Skeletal muscle tissue (tissue), 3 donors: ENCODE measurements at regions not wholly inside any gene's neighbourhood (a gene's known extent, or its start where the extent isn't known, plus 50 kb on each side); places are given as distances from the start of the nearest gene placed in this dataset.

Experiments used
- H3K27ac ChIP-seq: one replicate; pipeline ENCODE4 v1.7.0; 2013; ENCODE audit warnings: mild to moderate bottlenecking, low read depth, low read length, inconsistent platforms
- H3K27me3 ChIP-seq, 3 donors: one replicate each; pipeline ENCODE4 v1.7.0; 2013; ENCODE audit warnings: low read length in 3 of 3; ENCODE audit not compliant: control insufficient read depth in 3 of 3, insufficient read depth in 3 of 3
- H3K36me3 ChIP-seq, 3 donors: one replicate each; pipeline ENCODE4 v1.7.0; 2013; ENCODE audit warnings: low read length in 3 of 3; ENCODE audit not compliant: control insufficient read depth in 3 of 3, insufficient read depth in 3 of 3
- H3K4me1 ChIP-seq, 3 donors: one replicate each; pipeline ENCODE4 v1.7.0; 2013; ENCODE audit warnings: low read length in 3 of 3, mild to moderate bottlenecking in 3 of 3; ENCODE audit not compliant: control insufficient read depth in 3 of 3, insufficient read depth in 3 of 3
- H3K4me3 ChIP-seq, 3 donors: one replicate each; pipeline ENCODE4 v1.7.0; 2013; ENCODE audit warnings: low read length in 3 of 3
- H3K9ac ChIP-seq, 3 donors: one replicate each; pipeline ENCODE4 v1.7.0; 2013; ENCODE audit warnings: low read length in 3 of 3, mild to moderate bottlenecking in 3 of 3, moderate library complexity in 2 of 3, low read depth in 1 of 3
- H3K9me3 ChIP-seq, 3 donors: one replicate each; pipeline ENCODE4 v1.7.0; 2013; ENCODE audit warnings: low read length in 3 of 3; ENCODE audit not compliant: control insufficient read depth in 3 of 3
- donor health status: Osteomylitis.

- H3K36me3 ChIP-seq = no peaks in the 10 kb centered on the region
- H3K4me1 ChIP-seq = no peaks in the 10 kb centered on the region
- no peak overlapping the region for H3K27ac ChIP-seq
- no peak overlapping the region for H3K4me3 ChIP-seq
- H3K27me3 ChIP-seq = no peaks in the 10 kb centered on the region
- no peak overlapping the region for H3K9ac ChIP-seq
- H3K9me3 ChIP-seq = peaks cover 0 to 2% (median 0%) of the 10 kb centered on the region in 3 donors
Measured at GRCh38 chr7:69403169-69403568, 195.1 kb upstream of the AUTS2 start.

GRCh38 chr7:69411018-69411417 is 187.3 kb upstream of the AUTS2 start:
- Histone ChIP-seq H3K4me3 (no peak overlapping the region), H3K36me3 (no peaks in the 10 kb centered on the region), H3K4me1 (peaks cover 0 to 3% (median 0%) of the 10 kb centered on the region in 3 donors), H3K9ac (no peak overlapping the region), H3K27me3 (no peaks in the 10 kb centered on the region), H3K27ac (no peak overlapping the region), H3K9me3 (no peaks in the 10 kb centered on the region)

- no peak overlapping the region for H3K9ac ChIP-seq
- H3K27me3 ChIP-seq = no peaks in the 10 kb centered on the region
- peaks cover 0 to 3% (median 0%) of the 10 kb centered on the region in 3 donors for H3K4me1 ChIP-seq
- no peaks in the 10 kb centered on the region for H3K36me3 ChIP-seq
- no peak overlapping the region for H3K27ac ChIP-seq
- no peak overlapping the region for H3K4me3 ChIP-seq
- H3K9me3 ChIP-seq = no peaks in the 10 kb centered on the region
Measured at GRCh38 chr7:69411466-69411865, 186.8 kb upstream of the AUTS2 start.

GRCh38 chr7:69412331-69413146 is 185.7 kb upstream of the AUTS2 start:
- no peak overlapping the region for H3K27ac ChIP-seq
- no peaks in the 10 kb centered on the region for H3K9me3 ChIP-seq
- H3K9ac ChIP-seq = no peak overlapping the region
- peaks cover 0 to 3% (median 0%) of the 10 kb centered on the region in 3 donors for H3K4me1 ChIP-seq
- no peaks in the 10 kb centered on the region for H3K27me3 ChIP-seq
- no peak overlapping the region for H3K4me3 ChIP-seq
- H3K36me3 ChIP-seq = no peaks in the 10 kb centered on the region

- Histone ChIP-seq H3K9me3 (no peaks in the 10 kb centered on the region), H3K9ac (no peak overlapping the region), H3K36me3 (no peaks in the 10 kb centered on the region), H3K27ac (no peak overlapping the region), H3K4me1 (peaks cover 0 to 3% (median 0%) of the 10 kb centered on the region in 3 donors), H3K27me3 (no peaks in the 10 kb centered on the region), H3K4me3 (no peak overlapping the region)
Measured at GRCh38 chr7:69414555-69414954, 183.7 kb upstream of the AUTS2 start.

- H3K36me3 ChIP-seq = no peaks in the 10 kb centered on the region
- H3K4me3 ChIP-seq = no peak overlapping the region
- H3K9ac ChIP-seq = no peak overlapping the region
- H3K4me1 ChIP-seq = no peaks in the 10 kb centered on the region
- no peak overlapping the region for H3K27ac ChIP-seq
- no peaks in the 10 kb centered on the region for H3K27me3 ChIP-seq
- no peaks in the 10 kb centered on the region for H3K9me3 ChIP-seq
Measured at GRCh38 chr7:69418869-69419670, 179.2 kb upstream of the AUTS2 start.

- Histone ChIP-seq H3K27me3 (no peaks in the 10 kb centered on the region), H3K4me1 (no peaks in the 10 kb centered on the region), H3K9ac (no peak overlapping the region), H3K36me3 (no peaks in the 10 kb centered on the region), H3K4me3 (no peak overlapping the region), H3K27ac (no peak overlapping the region), H3K9me3 (no peaks in the 10 kb centered on the region)
Measured at GRCh38 chr7:69419934-69420333, 178.3 kb upstream of the AUTS2 start.

- Histone ChIP-seq H3K9me3 (peaks cover 0 to 3% (median 0%) of the 10 kb centered on the region in 3 donors), H3K4me1 (no peaks in the 10 kb centered on the region), H3K4me3 (no peak overlapping the region), H3K27me3 (no peaks in the 10 kb centered on the region), H3K27ac (no peak overlapping the region), H3K9ac (no peak overlapping the region), H3K36me3 (no peaks in the 10 kb centered on the region)
Measured at GRCh38 chr7:69422574-69422985, 175.7 kb upstream of the AUTS2 start.

- H3K4me3 ChIP-seq = no peak overlapping the region
- H3K27ac ChIP-seq = no peak overlapping the region
- H3K4me1 ChIP-seq = peaks cover 8 to 10% (median 9%) of the 10 kb centered on the region in 3 donors
- H3K36me3 ChIP-seq = no peaks in the 10 kb centered on the region
- H3K9ac ChIP-seq = no peak overlapping the region
- H3K9me3 ChIP-seq = peaks cover 0 to 3% (median 0%) of the 10 kb centered on the region in 3 donors
- peaks cover 0 to 4% (median 0%) of the 10 kb centered on the region in 3 donors for H3K27me3 ChIP-seq
Measured at GRCh38 chr7:69426705-69427104, 171.6 kb upstream of the AUTS2 start.

- Histone ChIP-seq H3K9me3 (peaks cover 0 to 3% (median 0%) of the 10 kb centered on the region in 3 donors), H3K4me1 (peaks cover 8 to 10% (median 9%) of the 10 kb centered on the region in 3 donors), H3K27me3 (peaks cover 0 to 4% (median 0%) of the 10 kb centered on the region in 3 donors), H3K4me3 (no peak overlapping the region), H3K27ac (no peak overlapping the region), H3K9ac (no peak overlapping the region), H3K36me3 (no peaks in the 10 kb centered on the region)
Measured at GRCh38 chr7:69428089-69428488, 170.2 kb upstream of the AUTS2 start.
